Vagina (tissue), 2 donors: ENCODE measurements at regions not wholly inside any gene's neighbourhood (a gene's known extent, or its start where the extent isn't known, plus 50 kb on each side); places are given as distances from the start of the nearest gene placed in this dataset.

Experiments
- DNase-seq, 2 donors: peaks; one replicate each; pipeline ENCODE4 v3.0.0-alpha.2; 2017; ENCODE audit errors: extremely low spot score in 2 of 2
- H3K27ac ChIP-seq: fragments of 200-600 bp; sonication (generic); one replicate; pipeline ENCODE4 v1.5.1; 2019
- H3K27me3 ChIP-seq: fragments of 200-600 bp; sonication (generic); one replicate; pipeline ENCODE4 v1.5.1; 2019
- H3K36me3 ChIP-seq, 2 donors: fragments of 200-600 bp; sonication (generic); one replicate each; pipeline ENCODE4 v1.5.1; 2017 to 2019
- H3K4me1 ChIP-seq: fragments of 200-600 bp; sonication (generic); one replicate; pipeline ENCODE4 v1.5.1; 2019
- H3K4me3 ChIP-seq, 2 donors: fragments of 200-600 bp; sonication (generic); 1 replicate in 1 of 2; 2 replicates in 1 of 2; pipeline ENCODE4 v1.5.1; 2016 to 2019
- H3K9me3 ChIP-seq: fragments of 200-600 bp; sonication (generic); one replicate; pipeline ENCODE4 v1.5.1; 2019
- CTCF ChIP-seq, 3 experiments: fragments of 450-650 bp in 2 of 3; fragments of 200-600 bp in 1 of 3; sonication (generic) in 1 of 3; IDR thresholded peaks; one replicate each; pipeline ENCODE4 v1.5.1; 2017 to 2019; ENCODE audit warnings: antibody characterized with exemption in 3 of 3, mild to moderate bottlenecking in 2 of 3, moderate library complexity in 2 of 3
- POLR2A ChIP-seq, 2 donors: fragments of 450-650 bp; IDR thresholded peaks; one replicate each; pipeline ENCODE4 v1.6.1; 2017; ENCODE audit warnings: antibody characterized with exemption in 2 of 2, mild to moderate bottlenecking in 2 of 2, moderate library complexity in 2 of 2
- POLR2AphosphoS5 ChIP-seq, 2 donors: sonication (generic); formaldehyde crosslinking; IDR thresholded peaks; one replicate each; pipeline ENCODE4 v1.9.0; 2017; ENCODE audit warnings: antibody characterized with exemption in 2 of 2, mild to moderate bottlenecking in 2 of 2, low read depth in 1 of 2; ENCODE audit not compliant: insufficient read depth in 1 of 2
- intact Hi-C: fragments of 100-400 bp; cut with DNase I; formaldehyde crosslinking; loops from one replicate; pipeline ENCODE4 v1.15.1; 2023

GRCh38 chr4:65831828-65832227, 161.5 kb upstream of the EPHA5 start:
- no peak overlapping the region for H3K27ac ChIP-seq
- H3K4me1 ChIP-seq = no peaks in the 10 kb centered on the region
- DNase-seq = no peak
- H3K36me3 ChIP-seq = no peaks in the 10 kb centered on the region
- H3K4me3 ChIP-seq = no peak overlapping the region
- intact Hi-C loops = no loop called here
- no peak for TF ChIP-seq CTCF (IDR thresholded peaks at IDR 0.05)
- H3K9me3 ChIP-seq = no peaks in the 10 kb centered on the region
- no peaks in the 10 kb centered on the region for H3K27me3 ChIP-seq

DNA sequence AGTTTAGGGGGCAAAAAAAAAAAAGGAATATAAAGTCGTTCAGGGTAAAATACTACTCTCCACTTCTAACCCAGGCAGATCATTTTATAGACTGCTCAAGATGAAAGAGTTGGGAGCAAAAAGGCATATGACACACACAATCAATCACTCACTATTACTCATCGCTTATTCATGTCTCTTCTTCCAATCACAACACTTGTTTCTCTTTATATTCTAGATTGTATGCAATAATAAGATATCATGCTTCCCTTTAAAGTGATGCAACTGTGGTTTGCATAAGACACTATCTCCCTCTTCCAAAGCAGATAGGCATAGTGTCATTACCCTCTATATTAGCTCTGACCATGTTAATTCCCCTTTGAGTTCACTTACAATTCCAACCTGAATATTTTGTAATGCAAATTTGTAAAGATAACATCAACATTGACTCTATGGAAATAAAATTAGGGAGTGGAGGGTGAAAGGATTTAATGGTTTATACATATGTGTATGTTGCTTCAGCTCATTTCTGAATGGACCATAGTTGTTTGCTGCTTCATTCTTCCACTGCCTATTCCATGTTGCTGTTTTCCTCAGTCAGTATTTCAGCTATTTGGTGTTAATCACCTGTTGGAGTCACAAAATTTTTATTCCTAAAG, 154.9 kb upstream of the EPHA5 start:
- Histone ChIP-seq H3K9me3 (no peaks in the 10 kb centered on the region), H3K27ac (no peak overlapping the region), H3K36me3 (no peaks in the 10 kb centered on the region), H3K27me3 (no peaks in the 10 kb centered on the region), H3K4me1 (no peaks in the 10 kb centered on the region), H3K4me3 (no peak overlapping the region)
- intact Hi-C loops = no loop called here
- DNase-seq = no peak
- no peak for TF ChIP-seq CTCF (IDR thresholded peaks at IDR 0.05)
- no peak for TF ChIP-seq POLR2AphosphoS5 (IDR thresholded peaks at IDR 0.05; ENCODE audit: insufficient read depth in 1 of 2, low read depth in 1 of 2)
- no peak for TF ChIP-seq POLR2A (IDR thresholded peaks at IDR 0.05)

DNA sequence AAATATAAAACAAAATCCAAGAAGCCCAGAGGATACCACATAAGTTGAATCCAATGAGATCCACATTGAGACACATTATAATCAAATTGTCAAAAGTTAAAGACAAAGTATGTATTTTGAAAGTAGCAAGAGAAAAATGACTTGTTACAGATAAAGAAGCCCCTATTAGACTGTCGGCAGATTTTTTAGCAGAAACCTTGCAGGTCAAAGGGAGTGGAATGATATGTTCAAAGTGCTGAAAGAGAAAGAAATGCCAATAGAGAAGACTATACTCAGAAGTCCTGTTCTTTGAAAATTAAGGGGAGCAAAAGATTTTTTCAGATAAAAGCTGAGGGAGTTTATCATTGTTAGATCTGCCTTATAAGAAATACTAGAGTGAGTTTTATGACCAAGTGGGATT, 148.9 kb upstream of the EPHA5 start:
- H3K4me1 ChIP-seq = no peaks in the 10 kb centered on the region
- no peaks in the 10 kb centered on the region for H3K27me3 ChIP-seq
- DNase-seq = no peak
- H3K4me3 ChIP-seq = no peak overlapping the region
- no peak overlapping the region for H3K27ac ChIP-seq
- intact Hi-C loops = no loop called here
- TF ChIP-seq POLR2AphosphoS5 (IDR thresholded peaks at IDR 0.05; ENCODE audit: insufficient read depth in 1 of 2, low read depth in 1 of 2) = no peak
- no peak for TF ChIP-seq POLR2A (IDR thresholded peaks at IDR 0.05)
- no peak for TF ChIP-seq CTCF (IDR thresholded peaks at IDR 0.05)
- peaks cover 4% of the 10 kb centered on the region for H3K9me3 ChIP-seq
- H3K36me3 ChIP-seq = no peaks in the 10 kb centered on the region

- DNase-seq = no peak
- Histone ChIP-seq H3K27me3 (no peaks in the 10 kb centered on the region), H3K27ac (no peak overlapping the region), H3K4me3 (no peak overlapping the region), H3K4me1 (no peaks in the 10 kb centered on the region), H3K36me3 (no peaks in the 10 kb centered on the region), H3K9me3 (no peaks in the 10 kb centered on the region)
- intact Hi-C loops = no loop called here
- TF ChIP-seq CTCF (IDR thresholded peaks at IDR 0.05) (no peak), POLR2A (IDR thresholded peaks at IDR 0.05) (no peak), POLR2AphosphoS5 (IDR thresholded peaks at IDR 0.05; ENCODE audit: insufficient read depth in 1 of 2, low read depth in 1 of 2) (no peak)
Measured at GRCh38 chr4:65805936-65806335, 135.6 kb upstream of the EPHA5 start.

- DNase-seq = no peak
- no peaks in the 10 kb centered on the region for H3K4me1 ChIP-seq
- H3K27me3 ChIP-seq = no peaks in the 10 kb centered on the region
- H3K36me3 ChIP-seq = no peaks in the 10 kb centered on the region
- no peaks in the 10 kb centered on the region for H3K9me3 ChIP-seq
- TF ChIP-seq CTCF (IDR thresholded peaks at IDR 0.05) = no peak
- TF ChIP-seq POLR2A (IDR thresholded peaks at IDR 0.05) = no peak
- no peak for TF ChIP-seq POLR2AphosphoS5 (IDR thresholded peaks at IDR 0.05; ENCODE audit: insufficient read depth in 1 of 2, low read depth in 1 of 2)
- no peak overlapping the region for H3K4me3 ChIP-seq
- H3K27ac ChIP-seq = no peak overlapping the region
- intact Hi-C loops = no loop called here
Measured at GRCh38 chr4:65799513-65799912, 129.2 kb upstream of the EPHA5 start.
